HL-60 (cell line): ENCODE measurements at regions not wholly inside any gene's neighbourhood (a gene's known extent, or its start where the extent isn't known, plus 50 kb on each side); places are given as distances from the start of the nearest gene placed in this dataset.

Source experiments
- DNase-seq, 2 experiments: peaks; one replicate each; pipeline ENCODE4 v3.0.0-alpha.2; 2010 to 2020; ENCODE audit warnings: low read depth in 1 of 2, low spot score in 1 of 2
- H3K27ac ChIP-seq: fragments of 250-450 bp; sonication (Bioruptor Pico); replicated peaks from 2 replicates; pipeline ENCODE4 v1.5.1; 2020; ENCODE audit warnings: mild to moderate bottlenecking, moderate library complexity
- H3K27me3 ChIP-seq: fragments of 250-450 bp; sonication (Bioruptor Pico); 2 replicates; pipeline ENCODE4 v1.5.1; 2021; ENCODE audit warnings: mild to moderate bottlenecking, moderate library complexity; ENCODE audit not compliant: insufficient read depth, poor library complexity, severe bottlenecking
- H3K4me3 ChIP-seq: replicated peaks from 2 replicates; pipeline ENCODE4 v1.5.1; 2011; ENCODE audit warnings: mild to moderate bottlenecking, control low read depth, low read length; ENCODE audit not compliant: insufficient read depth
- GABPA ChIP-seq: IDR thresholded peaks from 2 replicates; pipeline ENCODE4 v1.6.1; 2012; ENCODE audit warnings: low read depth
- POLR2AphosphoS5 ChIP-seq: IDR thresholded peaks from 2 replicates; pipeline ENCODE4 v1.6.1; 2012; ENCODE audit warnings: low read depth
- SPI1 ChIP-seq: IDR thresholded peaks from 2 replicates; pipeline ENCODE4 v1.6.1; 2012; ENCODE audit warnings: low read depth, mild to moderate bottlenecking, borderline replicate concordance
- TF ChIP-seq, protein P1 (sequence below): IDR thresholded peaks from one replicate; pipeline ENCODE4 v1.5.1; 2011; ENCODE audit warnings: low read length, control low read depth, inconsistent platforms; ENCODE audit not compliant: insufficient read depth
- TF ChIP-seq, protein P2 (sequence below): IDR thresholded peaks from 2 replicates; pipeline ENCODE4 v1.6.1; 2012; ENCODE audit warnings: low read depth; ENCODE audit not compliant: insufficient replicate concordance

DNA sequence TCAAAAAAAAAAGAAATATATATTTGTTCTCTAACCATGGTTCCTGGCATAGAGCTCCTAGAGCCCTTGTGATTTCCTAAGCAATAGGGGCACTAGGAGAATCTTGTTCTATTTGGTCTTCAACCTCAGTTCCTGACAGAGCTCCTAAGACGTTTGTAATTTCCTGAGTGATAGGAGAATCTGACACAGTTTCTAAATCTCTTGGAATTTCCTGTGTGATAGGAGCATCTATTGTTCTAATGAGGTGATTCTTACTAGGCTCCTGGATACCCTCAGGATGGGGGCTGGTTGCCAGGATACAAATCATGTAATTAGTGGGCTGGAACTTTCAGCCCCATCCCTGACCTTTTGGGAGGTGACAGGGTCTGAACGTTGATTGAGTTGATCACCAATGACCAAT is 245.8 kb downstream of the ZEB2 start:
- TF ChIP-seq, protein P1, sequence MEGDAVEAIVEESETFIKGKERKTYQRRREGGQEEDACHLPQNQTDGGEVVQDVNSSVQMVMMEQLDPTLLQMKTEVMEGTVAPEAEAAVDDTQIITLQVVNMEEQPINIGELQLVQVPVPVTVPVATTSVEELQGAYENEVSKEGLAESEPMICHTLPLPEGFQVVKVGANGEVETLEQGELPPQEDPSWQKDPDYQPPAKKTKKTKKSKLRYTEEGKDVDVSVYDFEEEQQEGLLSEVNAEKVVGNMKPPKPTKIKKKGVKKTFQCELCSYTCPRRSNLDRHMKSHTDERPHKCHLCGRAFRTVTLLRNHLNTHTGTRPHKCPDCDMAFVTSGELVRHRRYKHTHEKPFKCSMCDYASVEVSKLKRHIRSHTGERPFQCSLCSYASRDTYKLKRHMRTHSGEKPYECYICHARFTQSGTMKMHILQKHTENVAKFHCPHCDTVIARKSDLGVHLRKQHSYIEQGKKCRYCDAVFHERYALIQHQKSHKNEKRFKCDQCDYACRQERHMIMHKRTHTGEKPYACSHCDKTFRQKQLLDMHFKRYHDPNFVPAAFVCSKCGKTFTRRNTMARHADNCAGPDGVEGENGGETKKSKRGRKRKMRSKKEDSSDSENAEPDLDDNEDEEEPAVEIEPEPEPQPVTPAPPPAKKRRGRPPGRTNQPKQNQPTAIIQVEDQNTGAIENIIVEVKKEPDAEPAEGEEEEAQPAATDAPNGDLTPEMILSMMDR, result no peak
- TF ChIP-seq, protein P2, sequence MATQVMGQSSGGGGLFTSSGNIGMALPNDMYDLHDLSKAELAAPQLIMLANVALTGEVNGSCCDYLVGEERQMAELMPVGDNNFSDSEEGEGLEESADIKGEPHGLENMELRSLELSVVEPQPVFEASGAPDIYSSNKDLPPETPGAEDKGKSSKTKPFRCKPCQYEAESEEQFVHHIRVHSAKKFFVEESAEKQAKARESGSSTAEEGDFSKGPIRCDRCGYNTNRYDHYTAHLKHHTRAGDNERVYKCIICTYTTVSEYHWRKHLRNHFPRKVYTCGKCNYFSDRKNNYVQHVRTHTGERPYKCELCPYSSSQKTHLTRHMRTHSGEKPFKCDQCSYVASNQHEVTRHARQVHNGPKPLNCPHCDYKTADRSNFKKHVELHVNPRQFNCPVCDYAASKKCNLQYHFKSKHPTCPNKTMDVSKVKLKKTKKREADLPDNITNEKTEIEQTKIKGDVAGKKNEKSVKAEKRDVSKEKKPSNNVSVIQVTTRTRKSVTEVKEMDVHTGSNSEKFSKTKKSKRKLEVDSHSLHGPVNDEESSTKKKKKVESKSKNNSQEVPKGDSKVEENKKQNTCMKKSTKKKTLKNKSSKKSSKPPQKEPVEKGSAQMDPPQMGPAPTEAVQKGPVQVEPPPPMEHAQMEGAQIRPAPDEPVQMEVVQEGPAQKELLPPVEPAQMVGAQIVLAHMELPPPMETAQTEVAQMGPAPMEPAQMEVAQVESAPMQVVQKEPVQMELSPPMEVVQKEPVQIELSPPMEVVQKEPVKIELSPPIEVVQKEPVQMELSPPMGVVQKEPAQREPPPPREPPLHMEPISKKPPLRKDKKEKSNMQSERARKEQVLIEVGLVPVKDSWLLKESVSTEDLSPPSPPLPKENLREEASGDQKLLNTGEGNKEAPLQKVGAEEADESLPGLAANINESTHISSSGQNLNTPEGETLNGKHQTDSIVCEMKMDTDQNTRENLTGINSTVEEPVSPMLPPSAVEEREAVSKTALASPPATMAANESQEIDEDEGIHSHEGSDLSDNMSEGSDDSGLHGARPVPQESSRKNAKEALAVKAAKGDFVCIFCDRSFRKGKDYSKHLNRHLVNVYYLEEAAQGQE, result no peak
- TF ChIP-seq SPI1 (no peak), GABPA (no peak), POLR2AphosphoS5 (no peak)
- DNase-seq, result no peak
- H3K27ac ChIP-seq, result no peak overlapping the region
- H3K4me3 ChIP-seq, result no peak overlapping the region
- no peaks in the 10 kb centered on the region for H3K27me3 ChIP-seq

DNA sequence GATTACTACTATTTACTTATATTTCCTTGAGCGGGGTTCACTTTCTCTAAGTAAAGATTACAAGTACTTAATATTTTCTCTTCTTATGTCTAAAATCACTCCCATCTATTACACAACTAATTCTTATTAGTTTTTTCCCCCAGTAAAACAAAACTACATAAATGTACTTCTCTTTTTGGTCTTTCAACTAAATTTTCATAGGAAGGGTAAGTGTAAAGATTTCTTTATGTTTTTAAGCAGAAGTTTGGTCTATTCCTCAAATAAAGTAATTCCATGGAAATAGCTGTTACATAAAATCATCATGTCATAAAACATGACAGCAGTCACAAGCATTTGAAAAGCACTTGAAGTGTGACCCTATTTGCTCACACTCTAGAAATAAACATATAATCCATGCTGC is 249.0 kb downstream of the ZEB2 start:
- Histone ChIP-seq H3K27me3 (no peaks in the 10 kb centered on the region), H3K4me3 (no peak overlapping the region), H3K27ac (no peak overlapping the region)
- TF ChIP-seq, protein P1, result no peak
- no peak for TF ChIP-seq SPI1
- TF ChIP-seq POLR2AphosphoS5, result no peak
- no peak for DNase-seq

DNA sequence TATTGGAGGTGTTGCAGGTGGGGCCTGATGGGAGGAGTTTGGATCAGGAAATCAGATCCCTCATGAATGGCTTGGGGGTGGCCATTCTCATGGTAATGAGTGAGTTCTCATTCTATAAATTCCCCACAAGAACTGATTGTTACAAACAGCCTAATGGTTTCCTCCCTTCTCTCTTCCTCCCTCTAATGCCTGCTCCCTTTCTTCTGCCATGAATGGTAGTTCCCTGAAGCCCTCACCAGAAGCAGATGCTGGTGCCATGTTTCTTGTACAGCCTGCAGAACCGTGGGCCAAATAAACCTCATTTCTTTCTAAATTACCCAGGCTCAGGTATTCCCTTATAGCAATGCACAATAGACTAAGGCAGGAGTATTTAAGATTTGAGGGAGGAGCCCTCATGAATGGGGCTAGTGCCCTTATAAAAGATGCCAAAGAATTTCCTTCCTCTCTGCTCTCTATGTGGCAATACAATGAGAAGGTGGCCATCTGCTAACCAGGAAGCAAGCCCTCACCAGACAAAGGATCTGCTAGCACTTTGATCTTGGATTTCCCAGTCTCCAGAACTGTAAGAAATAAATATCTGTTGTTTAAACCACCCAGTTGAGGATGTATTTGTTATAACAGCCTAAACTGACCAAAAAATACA is 251.8 kb downstream of the ZEB2 start:
- Histone ChIP-seq H3K27me3 (no peaks in the 10 kb centered on the region), H3K4me3 (no peak overlapping the region), H3K27ac (no peak overlapping the region)
- TF ChIP-seq POLR2AphosphoS5 (no peak), SPI1 (no peak), GABPA (no peak)
- TF ChIP-seq, protein P1, result no peak
- TF ChIP-seq, protein P2, result no peak
- peak in 1 of 2 experiments; percentile 10 for DNase-seq

DNA sequence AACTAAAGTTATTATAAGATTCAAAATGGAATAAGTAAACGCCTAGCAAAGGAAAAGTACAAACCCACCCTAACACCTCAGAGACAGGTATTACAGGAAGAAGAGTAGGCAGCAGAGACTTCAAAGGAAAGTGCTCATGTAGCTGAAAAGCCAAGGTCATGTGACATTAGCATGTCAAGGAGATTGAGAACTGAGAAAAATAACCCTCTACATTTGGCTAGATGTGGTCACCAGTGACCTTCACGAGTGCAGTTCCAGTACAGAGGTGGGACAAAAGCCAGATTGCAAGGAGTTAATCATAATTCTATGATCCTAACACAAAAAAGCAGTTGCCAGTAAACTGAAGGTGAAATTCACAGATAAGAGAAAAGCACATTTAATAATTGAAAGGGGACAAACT is 252.7 kb downstream of the ZEB2 start:
- Histone ChIP-seq H3K27ac (no peak overlapping the region), H3K27me3 (no peaks in the 10 kb centered on the region), H3K4me3 (no peak overlapping the region)
- DNase-seq, result no peak
- TF ChIP-seq GABPA (no peak), SPI1 (no peak), POLR2AphosphoS5 (no peak)
- TF ChIP-seq, protein P2, result no peak
- TF ChIP-seq, protein P1, result no peak
